ENCODE measurements at regions not wholly inside any gene's neighbourhood (a gene's known extent, or its start where the extent isn't known, plus 50 kb on each side); places are given as distances from the start of the nearest gene placed in this dataset.

DNA sequence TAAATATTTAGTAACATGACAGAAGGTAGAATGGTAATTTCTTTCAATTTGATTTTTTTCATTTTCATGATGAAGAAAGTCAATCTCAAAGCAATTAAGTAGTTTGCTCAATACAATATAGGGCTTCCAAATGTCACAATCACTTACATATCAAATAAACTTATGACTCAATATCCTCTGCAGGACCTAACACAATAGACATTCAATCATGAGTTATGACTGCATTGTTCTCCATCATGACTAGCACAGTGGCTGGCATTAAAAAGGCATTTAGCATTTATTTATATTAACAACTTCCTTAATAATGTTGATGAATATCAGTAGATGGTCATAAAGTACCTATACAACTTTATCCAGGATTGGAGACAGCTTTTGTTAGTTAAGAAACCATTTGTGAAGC is 1499.6 kb downstream of the EFNA5 start:
- DNase-seq, result no peak

DNA sequence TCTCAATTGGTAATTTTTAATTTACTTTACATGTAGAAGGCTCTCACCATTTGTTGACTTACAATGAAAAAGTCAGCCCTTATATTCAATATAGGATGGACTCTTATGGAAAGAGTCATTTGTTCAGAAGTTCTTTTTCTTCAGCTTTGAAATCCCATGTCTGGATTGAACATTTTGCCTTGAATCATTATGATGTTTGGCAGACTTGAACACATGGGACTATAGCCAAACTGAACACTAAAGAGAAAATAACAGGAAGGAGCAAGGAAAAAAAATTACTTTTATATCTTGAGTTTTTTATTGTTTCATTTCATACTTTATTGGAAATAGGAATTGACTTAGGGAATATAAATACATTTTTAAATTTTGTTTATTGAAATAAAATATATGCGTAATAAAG is 1503.0 kb downstream of the EFNA5 start:
- DNase-seq, result no peak

DNA sequence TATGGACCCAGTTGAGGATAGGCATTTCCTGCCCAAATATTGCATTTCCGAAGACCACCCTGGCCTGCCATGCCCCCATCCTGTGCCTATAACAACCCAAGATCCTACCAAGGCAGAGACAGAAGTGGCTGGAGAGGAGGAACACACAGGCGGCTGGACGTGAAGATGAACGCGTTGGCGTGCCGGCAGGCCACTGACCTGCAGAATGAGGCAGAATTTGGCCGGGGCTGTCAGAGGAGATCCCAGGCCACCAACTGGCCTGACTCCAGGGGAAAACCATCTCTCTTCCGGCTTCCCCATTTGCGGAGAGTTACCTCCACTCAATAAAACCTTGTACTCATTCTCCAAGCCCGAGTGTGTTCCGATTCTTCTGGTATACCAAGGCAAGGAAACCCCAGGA is 1507.5 kb downstream of the EFNA5 start:
- no peak for DNase-seq

DNA sequence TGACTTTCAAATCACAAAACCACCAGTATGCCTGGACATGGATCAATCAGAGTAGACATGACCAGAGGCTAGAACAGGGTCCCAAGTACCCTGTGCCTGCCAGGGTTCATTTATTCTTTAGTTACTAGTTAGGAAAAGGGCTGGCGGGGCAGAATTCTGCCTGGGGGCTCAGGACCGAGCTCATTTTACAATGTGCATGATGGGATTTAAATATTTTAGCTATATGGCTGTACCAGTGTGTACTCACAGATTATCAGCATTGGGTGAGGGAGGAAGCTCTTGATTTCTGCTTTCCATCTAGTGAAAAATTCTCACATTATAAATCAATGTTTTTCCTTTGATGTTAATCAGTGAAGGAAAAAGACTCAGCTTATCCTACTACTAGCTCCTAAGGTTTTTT is 1511.1 kb downstream of the EFNA5 start:
- no peak for DNase-seq

DNA sequence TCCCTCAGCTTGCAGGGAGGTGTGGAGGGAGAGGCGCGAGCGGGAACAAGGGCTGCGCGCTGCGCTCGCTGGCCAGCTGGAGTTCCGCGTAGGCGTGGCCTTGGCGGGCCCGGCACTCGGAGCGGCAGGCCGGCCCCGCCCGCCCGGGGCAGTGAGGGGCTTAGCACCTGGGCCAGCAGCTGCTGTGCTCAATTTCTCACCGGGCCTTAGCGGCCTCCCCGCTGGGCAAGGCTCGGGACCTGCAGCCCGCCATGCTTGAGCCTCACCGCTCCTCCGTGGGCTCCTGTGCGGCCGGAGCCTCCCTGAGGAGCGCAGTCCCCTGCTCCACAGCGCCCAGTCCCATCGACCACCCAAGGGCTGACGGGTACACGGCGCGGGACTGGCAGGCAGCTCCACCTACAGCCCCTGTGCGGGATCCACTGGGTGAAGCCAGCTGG is 1516.4 kb downstream of the EFNA5 start:
- DNase-seq, result no peak

DNA sequence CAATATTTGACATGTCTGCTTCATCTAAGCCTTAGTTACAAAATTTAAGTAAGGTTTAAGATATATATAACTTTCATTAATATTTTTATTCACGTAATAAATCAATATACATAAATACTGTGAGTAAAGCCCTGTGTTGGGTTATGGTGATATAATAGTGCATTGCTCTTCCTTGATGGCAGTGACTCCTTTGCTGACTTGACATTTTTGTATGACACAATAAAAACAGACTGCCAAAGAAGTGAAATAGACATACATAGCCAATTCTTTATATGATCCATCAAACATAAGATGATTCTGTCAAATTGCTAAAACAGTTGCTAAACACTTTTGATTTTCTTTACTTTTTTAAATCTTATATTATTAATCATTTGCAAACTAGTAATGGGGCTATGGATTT is 1518.2 kb downstream of the EFNA5 start:
- DNase-seq, result no peak

DNA sequence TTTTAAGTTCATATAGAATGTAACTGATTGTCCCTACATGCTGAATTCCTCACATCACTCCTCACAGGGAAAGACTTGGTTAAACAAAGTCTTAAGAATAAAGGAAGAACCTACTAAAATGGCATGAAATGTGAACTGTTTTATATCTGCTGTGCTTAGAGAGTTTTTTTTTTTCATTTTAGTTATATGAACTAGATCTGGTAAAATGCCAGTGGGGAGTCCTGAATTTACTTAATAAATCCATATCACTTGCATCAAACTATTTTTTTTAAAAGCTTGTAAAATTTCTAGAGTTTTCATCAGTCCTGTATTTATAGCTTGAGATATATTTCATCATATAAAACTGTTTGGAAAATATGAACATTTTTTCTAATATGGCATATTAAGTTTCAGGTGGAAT is 1528.6 kb downstream of the EFNA5 start:
- no peak for DNase-seq

DNA sequence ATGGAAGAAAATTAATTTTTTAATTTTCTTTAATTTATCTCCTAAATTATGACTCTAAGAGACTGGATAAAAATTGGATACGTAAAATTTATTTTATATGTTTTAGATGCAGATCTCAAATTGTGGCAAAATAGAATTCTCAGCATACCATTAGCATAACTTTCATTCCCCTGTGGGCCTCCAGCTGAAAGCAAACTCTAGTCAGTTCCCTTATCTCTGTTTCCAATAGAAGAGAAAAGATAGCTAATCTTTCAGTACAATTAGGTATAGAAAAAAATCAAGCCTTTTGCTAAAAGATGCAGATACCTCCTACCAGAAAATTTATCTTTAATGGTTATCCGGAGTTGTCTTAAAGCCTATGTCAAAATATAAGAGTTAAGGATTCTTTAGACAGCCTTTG is 1530.6 kb downstream of the EFNA5 start:
- no peak for DNase-seq

DNA sequence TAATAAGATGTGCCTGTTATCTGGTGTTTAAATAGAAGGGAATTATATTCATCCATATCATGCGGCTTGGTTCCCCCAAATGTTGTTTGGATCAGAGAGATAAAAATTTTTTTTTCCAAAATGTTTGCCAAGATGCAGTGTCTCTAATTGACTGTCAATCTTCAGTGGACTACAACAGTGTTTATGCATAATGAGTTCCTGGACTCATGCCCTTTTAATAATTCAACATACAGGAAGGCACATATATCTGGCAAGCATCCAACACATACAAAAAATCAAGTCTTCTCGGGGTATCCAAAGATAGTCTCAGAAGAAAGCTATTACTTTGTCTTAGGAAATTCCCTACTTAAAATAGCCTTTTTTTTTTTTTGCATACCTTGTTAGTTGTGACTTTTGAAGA is 1534.7 kb downstream of the EFNA5 start:
- no peak for DNase-seq

DNA sequence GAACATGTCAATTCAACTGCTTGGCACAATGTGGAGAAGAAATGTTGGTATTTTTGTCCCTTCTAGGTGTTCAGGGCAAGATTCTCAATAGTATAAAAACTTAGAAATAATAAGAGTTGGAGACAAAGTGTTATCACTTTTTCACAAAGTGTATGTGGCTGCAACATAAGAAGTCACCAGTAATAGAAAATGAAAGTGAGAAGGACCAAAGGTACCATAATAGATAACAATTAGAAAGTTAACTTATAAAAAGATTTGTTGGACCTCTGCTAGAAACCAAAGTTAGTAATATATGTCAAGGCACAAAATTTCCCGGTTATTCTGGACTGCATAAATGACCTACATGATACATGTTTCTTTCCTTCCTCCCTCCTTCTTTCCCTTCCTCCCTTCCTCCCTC is 1535.3 kb downstream of the EFNA5 start:
- DNase-seq, result no peak

DNA sequence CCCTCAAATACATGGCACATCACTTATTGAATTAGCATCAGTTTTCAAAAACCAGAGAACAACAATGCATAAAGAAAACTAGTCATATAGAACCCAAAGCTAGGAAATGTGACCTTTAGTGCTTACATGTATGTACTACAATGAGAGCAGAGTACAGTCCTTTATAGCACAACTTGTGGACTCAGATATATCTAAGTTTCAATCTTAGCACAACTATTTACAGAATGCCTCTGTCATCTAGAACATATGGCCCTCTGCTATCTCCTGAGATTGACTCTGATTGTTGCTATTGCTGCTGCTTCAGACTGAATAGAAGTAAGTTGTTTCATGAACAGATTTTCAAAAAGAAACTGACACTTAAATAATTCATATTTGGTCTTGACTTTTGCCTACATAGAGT is 1536.2 kb downstream of the EFNA5 start:
- no peak for DNase-seq

DNA sequence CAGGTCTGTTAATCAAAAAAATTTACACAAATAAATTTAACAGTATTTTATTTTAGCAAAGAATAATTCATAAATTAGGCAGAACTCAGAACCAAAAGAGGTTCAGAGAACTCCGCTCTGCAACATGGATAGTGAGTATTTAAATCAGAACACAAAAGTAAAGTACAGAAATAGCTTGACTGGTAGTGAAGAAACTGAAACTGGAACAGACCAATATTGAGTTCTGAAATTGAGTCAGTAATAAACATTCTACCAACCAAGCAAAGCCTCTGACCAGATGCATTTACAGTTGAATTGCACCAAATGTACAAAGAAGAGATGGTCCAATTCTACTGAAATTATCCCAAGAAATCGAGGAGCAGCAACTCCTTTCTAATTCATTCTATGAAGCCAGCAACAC is 1542.8 kb downstream of the EFNA5 start:
- no peak for DNase-seq

DNA sequence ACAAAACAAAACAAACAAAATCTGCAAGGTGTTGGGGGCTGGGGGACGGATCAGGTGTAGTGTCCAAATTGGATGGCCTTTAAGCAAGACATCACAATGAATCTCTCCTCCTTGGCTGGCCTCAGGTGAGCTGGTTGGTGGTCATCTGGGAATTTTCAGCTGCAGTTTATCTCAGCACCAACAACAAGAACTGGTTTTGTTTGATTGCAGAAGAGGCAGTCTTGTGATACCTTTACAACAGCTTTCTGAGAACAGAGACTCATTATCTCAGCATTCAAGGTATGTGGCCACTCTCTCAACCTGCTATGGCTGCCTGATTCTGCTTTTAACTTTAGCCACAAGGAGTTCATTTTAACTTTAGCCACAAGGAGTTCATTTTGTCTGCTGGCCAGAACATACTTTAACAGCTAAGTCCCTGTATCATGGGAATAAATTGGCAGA is 1543.4 kb downstream of the EFNA5 start:
- DNase-seq, result no peak

DNA sequence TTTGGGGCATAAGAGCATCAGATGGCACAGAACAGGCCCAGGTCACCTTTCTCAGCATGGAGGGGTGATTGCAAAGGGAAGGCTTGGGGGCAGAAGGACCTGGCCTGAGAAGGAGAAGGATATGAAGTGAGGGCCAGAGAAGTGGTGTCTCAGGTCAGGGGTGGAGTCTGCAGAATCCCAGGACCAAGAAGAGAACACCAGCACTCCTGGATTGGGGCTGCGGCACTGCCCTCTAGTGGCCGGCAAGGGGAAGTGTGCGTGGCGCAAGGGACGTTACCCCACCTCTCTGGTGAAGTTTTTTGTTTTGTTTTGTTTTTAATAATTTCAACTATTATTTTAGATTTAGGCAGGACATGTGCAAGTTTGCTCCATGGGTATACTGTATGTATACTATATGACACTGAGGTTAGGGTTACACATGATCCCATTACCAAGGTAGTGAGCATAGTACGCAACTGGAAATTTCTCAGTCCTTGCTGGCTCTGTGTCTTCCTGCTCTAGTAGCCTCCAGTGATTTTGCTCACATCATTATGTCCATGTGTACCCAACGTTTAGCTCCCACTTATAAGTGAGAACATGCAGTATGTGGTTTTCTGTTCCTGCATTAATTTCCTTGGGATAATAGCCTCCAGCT is 1548.6 kb downstream of the EFNA5 start:
- DNase-seq, result no peak

DNA sequence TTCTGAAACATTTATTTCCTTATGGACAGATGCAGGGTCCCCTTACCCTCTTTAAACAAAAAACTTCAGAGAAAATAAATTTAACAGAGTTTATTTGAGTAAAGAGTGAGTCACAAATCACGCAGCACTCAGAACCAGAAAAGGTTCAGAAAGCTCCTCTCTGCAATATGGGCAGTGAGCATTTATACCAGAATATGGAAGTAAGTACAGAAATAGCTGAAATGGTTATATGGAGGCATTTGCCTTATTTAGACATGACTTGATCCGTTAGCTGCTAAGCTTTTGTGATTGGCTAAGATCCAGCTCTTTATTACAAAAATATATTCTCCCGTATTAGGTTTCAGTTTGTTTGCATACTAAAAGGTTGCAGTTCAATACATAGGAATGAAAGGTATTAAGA is 1554.1 kb downstream of the EFNA5 start:
- DNase-seq, result no peak

DNA sequence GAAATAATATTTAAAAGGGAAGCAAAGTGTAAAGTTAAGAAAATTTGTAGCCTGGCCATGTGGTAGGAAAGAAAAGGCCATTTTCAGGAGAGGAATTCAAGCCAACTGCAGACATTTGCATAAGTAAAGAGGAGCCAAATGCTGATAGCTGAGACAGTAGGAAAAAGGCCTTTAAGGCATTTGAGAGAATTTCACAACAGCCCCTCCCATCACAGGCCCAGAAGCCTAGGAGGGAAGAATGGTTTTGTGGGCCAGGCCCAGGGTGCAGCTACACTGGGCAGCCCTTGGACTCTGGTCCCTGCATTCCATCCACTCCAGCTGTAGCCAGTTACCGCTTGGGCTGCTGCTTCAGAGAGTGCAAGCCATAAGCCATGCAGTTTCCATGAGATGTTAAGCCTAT is 1556.8 kb downstream of the EFNA5 start:
- no peak for DNase-seq

DNA sequence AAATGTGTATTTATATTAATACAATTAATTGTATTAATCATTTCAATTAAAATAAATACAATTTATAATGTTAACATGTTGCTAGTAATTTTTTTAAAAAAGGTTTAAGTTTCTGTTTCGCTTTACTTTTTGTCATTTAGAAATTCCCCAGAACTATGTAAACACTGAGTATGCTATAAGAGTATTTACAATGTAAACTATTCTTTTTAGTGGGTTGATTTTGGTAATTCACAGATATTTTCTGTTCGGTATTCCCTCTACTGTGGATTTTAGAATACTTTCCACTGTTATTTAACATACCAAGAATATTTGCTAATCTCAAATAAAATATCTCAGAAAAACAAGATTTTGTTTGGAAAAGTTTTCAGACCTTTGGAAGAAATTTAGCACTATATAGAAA is 1564.4 kb downstream of the EFNA5 start:
- no peak for DNase-seq

DNA sequence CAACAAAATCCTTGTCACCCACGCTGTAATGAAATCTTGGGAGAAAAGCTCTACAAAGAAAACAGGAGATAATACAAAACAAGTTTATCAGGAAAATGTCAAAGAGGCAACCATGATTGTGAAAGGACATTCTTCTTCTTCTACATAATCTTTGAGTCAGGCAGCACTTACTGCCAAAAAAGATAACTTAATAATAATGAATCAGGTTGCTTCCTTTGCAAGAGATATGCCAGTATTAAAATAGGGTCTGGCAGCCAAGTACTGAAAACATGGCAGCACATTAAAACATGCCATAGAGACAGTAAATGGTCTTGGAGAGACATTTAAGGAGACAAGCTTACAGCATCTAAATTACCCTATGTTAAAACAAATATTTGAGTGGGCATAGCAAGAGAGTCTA is 1573.4 kb downstream of the EFNA5 start:
- DNase-seq, result no peak

DNA sequence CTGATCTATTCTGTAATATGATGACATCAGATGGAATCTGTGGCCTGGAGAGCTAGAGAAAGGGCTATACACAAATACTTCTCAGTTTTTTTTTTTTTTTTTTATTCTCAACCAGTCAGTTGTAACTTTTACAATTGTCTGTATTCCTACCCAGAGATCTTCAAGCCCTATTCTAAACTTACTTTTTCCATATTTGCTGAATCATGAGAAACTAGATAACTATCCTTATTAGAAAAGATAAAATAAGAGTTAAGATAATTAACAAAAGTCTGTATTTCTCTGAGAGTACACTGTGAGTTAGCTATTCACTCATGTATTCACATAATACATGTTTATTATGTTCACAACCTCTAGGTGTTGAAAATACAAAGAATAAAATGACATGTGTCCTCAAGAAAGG is 1575.9 kb downstream of the EFNA5 start:
- no peak for DNase-seq

DNA sequence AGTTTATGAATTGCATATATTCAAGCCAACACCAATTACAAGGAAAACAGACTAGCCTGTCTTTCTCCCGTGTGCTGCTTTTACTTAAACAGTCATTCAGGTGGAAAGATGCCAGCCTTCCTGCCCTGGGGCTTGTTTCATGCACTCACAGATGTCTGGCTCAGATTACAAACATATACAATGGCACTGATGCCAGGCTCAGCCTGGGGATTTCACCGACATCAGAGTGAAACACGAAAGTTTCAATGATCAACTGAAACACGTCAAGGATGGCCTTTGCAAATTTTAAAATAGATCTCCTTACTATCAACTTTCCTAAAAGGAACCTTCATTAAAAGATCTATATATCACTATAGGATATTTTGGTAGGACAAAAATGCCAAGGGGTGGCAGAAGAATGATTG is 1576.5 kb downstream of the EFNA5 start:
- DNase-seq, result no peak

DNA sequence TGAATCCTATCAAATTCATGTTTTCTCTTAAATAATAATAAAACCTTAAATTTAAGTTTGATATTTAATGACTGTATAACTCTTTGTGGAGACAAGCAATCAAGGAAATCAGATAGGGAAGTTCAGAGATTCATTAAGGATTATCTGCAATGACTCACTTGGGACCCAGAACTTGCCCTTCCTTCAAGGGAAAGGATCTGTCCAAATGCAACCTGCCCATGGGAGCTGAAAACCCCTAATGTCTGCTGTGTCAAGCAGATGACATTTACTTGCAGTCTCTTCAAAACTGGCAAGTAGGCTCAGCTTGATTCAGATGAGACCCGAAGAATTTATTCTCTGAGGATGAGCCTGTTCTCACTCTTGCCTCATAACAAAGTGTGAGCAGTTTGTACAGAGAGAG is 1577.6 kb downstream of the EFNA5 start:
- no peak for DNase-seq

DNA sequence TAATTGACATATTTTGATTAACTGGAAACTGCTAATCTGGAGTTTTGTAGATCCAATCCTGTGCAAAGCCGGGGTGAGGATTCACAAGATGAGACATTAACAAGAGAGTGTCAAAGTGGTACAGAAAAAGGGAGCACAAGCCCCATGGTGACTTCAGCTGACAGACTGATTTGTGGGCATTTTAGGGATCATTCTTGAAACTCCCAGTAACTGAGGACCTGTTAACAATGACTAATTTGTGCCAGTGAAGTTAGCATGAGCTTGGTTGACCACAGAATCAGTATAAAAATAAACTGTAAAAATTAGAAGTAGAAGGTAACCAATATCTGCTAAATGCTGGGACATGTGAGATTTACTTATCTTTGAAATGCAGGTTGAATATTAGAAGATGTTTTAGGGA is 1578.3 kb downstream of the EFNA5 start:
- no peak for DNase-seq

DNA sequence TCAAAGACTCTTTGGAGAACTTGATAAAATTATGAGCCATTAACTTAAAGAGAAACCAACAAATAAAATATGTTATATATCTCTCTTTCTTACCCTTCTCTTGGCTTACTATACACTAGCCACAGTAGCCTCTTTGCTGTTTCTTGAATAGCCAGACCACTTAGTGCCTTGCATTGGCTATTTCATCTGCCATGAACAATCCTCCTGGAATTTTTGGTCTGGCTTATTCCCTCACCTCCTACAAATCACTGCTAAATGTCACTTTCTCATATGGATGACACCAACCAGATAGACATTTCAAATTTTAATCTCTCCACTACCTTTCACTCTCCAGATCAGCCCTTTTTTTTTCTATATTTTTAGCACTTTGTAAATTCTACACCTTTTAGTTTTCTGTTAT is 1581.7 kb downstream of the EFNA5 start:
- DNase-seq, result no peak

DNA sequence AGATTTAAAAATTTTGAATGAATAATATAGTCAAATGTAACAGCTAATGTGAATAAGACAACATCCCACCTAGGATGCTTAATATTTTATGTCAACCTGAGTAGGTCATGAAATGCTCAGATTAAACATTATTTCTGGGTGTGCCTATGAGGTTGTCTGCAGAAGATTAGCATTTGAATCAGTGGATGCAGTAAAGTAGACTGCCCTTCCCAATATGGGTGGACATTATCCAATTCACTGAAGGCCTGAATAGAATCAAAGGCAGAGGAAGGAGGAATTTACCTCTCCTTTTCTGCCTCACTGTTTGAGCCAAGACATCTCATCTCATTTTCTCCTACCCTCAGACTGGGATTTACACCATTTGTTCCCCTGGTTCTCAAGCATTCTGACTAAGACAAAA is 1582.3 kb downstream of the EFNA5 start:
- DNase-seq, result no peak

DNA sequence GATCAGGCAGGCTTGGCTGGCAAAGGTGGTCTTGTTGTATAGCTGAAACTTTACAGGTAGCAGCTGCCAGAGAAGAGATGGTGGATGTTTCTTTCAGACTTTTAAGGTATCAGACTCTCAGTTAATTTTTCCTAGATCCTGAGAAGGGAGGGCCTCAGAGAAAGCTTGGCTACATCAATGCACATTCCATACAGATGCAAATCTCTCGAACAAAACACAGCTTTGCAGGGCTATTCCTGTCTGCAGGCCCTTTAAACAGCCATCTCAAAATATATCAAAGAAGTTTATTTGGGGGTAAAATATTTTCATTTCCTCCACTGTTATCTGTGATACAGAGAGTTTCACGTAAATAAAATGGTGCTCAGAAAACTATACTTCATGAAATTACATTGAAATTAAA is 1584.4 kb downstream of the EFNA5 start:
- DNase-seq, result no peak

DNA sequence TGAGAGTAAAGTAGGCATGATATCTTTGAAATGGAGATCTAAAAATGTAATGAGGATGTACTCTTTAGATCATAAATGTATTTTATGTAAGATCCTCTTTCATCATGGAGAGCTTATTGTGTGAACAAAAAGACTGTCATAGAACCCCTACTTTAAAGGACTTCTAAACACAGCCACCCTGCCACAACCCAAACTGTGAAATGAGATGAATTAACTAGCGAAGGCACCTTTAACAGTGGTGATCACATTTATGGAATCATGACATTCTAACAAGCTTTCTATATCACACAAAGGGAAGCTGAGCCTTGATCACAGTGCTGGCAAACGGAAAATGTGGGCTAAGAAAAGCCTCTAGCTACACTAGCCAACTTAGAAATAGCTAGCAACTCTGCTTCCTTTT is 1585.2 kb downstream of the EFNA5 start:
- no peak for DNase-seq

All from NCI-H187 treated with DMSO at 0.1 percent for 48 hours (cell line).